Activated naive CD4-positive, alpha-beta T cell treated with anti-CD3 and anti-CD28 coated beads for 36 hours (primary cell): ENCODE measurements at regions not wholly inside any gene's neighbourhood (a gene's known extent, or its start where the extent isn't known, plus 50 kb on each side); places are given as distances from the start of the nearest gene placed in this dataset.
"Not testable (repeated sequence)": the region's sequence is repeated elsewhere in the genome, so short reads cannot be mapped to it uniquely, and the experiment has no call there.

ENCODE experiments used
- CTCF ChIA-PET: fragments of 350-600 bp; sonication (Branson Sonifier 250); formaldehyde crosslinking; loops from one replicate; lab custom pipeline; 2021; ENCODE audit warnings: antibody characterized with exemption; lab: Charles Lee
- DNase-seq: peaks from one replicate; pipeline ENCODE4 v3.0.0-alpha.2; 2020
- H3K27ac Mint-ChIP-seq: one replicate; pipeline ENCODE4 v1.8.0; 2021; ENCODE audit warnings: mild to moderate bottlenecking, mixed read lengths
- H3K27me3 Mint-ChIP-seq: one replicate; pipeline ENCODE4 v1.8.0; 2021; ENCODE audit warnings: low read depth, mixed read lengths
- H3K36me3 Mint-ChIP-seq: one replicate; pipeline ENCODE4 v1.8.0; 2021; ENCODE audit warnings: low read depth, mixed read lengths
- H3K4me1 Mint-ChIP-seq: one replicate; pipeline ENCODE4 v1.8.0; 2021; ENCODE audit warnings: low read depth, mixed read lengths
- H3K4me3 Mint-ChIP-seq: one replicate; pipeline ENCODE4 v1.8.0; 2021; ENCODE audit warnings: mild to moderate bottlenecking, moderate library complexity, mixed read lengths
- H3K9me3 Mint-ChIP-seq: one replicate; pipeline ENCODE4 v1.8.0; 2021; ENCODE audit warnings: mixed read lengths
- intact Hi-C: fragments of 100-400 bp; cut with micrococcal nuclease; formaldehyde crosslinking; loops from one replicate; pipeline ENCODE4 v1.15.1; 2023

- CTCF ChIA-PET: interaction anchor here (0.5 to 1.5 kb wide), 3 partner anchors 10 to 649 kb away, joined by 3 read pairs; no protein-coding TSS in a partner anchor
- DNase-seq: no peak
These were observed 73.1 kb downstream of the ACKR3 start for GRCh38 chr2:236642584-236643291.

GRCh38 chr2:236643480-236643879 lies 73.9 kb downstream of the ACKR3 start:
- CTCF ChIA-PET: interaction anchor here (1.1 to 1.5 kb wide), 2 partner anchors 11 to 128 kb away, joined by 3 read pairs; no protein-coding TSS in a partner anchor
- H3K27me3 Mint-ChIP-seq: no peaks in the 10 kb centered on the region
- H3K27ac Mint-ChIP-seq: no peak overlapping the region
- intact Hi-C loops: no loop called here
- no peak for DNase-seq
- no peaks in the 10 kb centered on the region for H3K36me3 Mint-ChIP-seq
- no peak overlapping the region for H3K4me3 Mint-ChIP-seq
- H3K4me1 Mint-ChIP-seq: no peaks in the 10 kb centered on the region
- no peaks in the 10 kb centered on the region for H3K9me3 Mint-ChIP-seq

More at GRCh38 chr2:236642584-236643291, 73.1 kb downstream of the ACKR3 start:
- no peaks in the 10 kb centered on the region for H3K36me3 Mint-ChIP-seq
- H3K4me3 Mint-ChIP-seq: no peak overlapping the region
- H3K9me3 Mint-ChIP-seq: no peaks in the 10 kb centered on the region
- no peaks in the 10 kb centered on the region for H3K27me3 Mint-ChIP-seq
- intact Hi-C loops: no loop called here
- H3K27ac Mint-ChIP-seq: no peak overlapping the region
- no peaks in the 10 kb centered on the region for H3K4me1 Mint-ChIP-seq

- intact Hi-C loops: no loop called here
- Mint-ChIP-seq H3K4me3 (no peak overlapping the region), H3K36me3 (no peaks in the 10 kb centered on the region), H3K27me3 (no peaks in the 10 kb centered on the region), H3K9me3 (no peaks in the 10 kb centered on the region), H3K4me1 (no peaks in the 10 kb centered on the region), H3K27ac (no peak overlapping the region)
- CTCF ChIA-PET: interaction anchor here (0.7 to 1.5 kb wide), 2 partner anchors 23 to 129 kb away, joined by 3 read pairs; no protein-coding TSS in a partner anchor
- DNase-seq: no peak
These were observed 74.4 kb downstream of the ACKR3 start for GRCh38 chr2:236644067-236644466.

- CTCF ChIA-PET: interaction anchor here (0.7 to 1.5 kb wide), 2 partner anchors 23 to 129 kb away, joined by 3 read pairs; no protein-coding TSS in a partner anchor
These were observed 74.9 kb downstream of the ACKR3 start for GRCh38 chr2:236644502-236644911.

GRCh38 chr2:236645141-236645540 lies 75.5 kb downstream of the ACKR3 start:
- H3K27ac Mint-ChIP-seq, intact Hi-C loops, DNase-seq, H3K4me1 Mint-ChIP-seq, H3K27me3 Mint-ChIP-seq, H3K4me3 Mint-ChIP-seq, H3K9me3 Mint-ChIP-seq, CTCF ChIA-PET, H3K36me3 Mint-ChIP-seq: not testable (repeated sequence)

More at GRCh38 chr2:236644502-236644911, 74.9 kb downstream of the ACKR3 start:
- Mint-ChIP-seq H3K9me3 (no peaks in the 10 kb centered on the region), H3K27ac (no peak overlapping the region), H3K36me3 (no peaks in the 10 kb centered on the region), H3K4me1 (no peaks in the 10 kb centered on the region), H3K4me3 (no peak overlapping the region), H3K27me3 (no peaks in the 10 kb centered on the region)
- intact Hi-C loops: no loop called here
- DNase-seq: no peak

- Mint-ChIP-seq H3K9me3 (peaks cover 2% of the 10 kb centered on the region), H3K4me1 (no peaks in the 10 kb centered on the region), H3K36me3 (no peaks in the 10 kb centered on the region), H3K27ac (no peak overlapping the region), H3K27me3 (no peaks in the 10 kb centered on the region), H3K4me3 (no peak overlapping the region)
- CTCF ChIA-PET: no interaction called here
- no peak for DNase-seq
- intact Hi-C loops: no loop called here
These were observed 76.8 kb downstream of the ACKR3 start for GRCh38 chr2:236646441-236646840.

- Mint-ChIP-seq H3K4me3 (no peak overlapping the region), H3K27ac (no peak overlapping the region), H3K4me1 (no peaks in the 10 kb centered on the region), H3K9me3 (peaks cover 2% of the 10 kb centered on the region), H3K27me3 (no peaks in the 10 kb centered on the region), H3K36me3 (no peaks in the 10 kb centered on the region)
- intact Hi-C loops: no loop called here
- DNase-seq: no peak
- CTCF ChIA-PET: interaction anchor here (0.6 kb wide), 1 partner anchor 1250 kb away, joined by 3 read pairs; no protein-coding TSS in a partner anchor
These were observed 77.2 kb downstream of the ACKR3 start for GRCh38 chr2:236646871-236647270.

GRCh38 chr2:236647621-236648020 lies 78.0 kb downstream of the ACKR3 start:
- no peak for DNase-seq
- Mint-ChIP-seq H3K27ac (no peak overlapping the region), H3K9me3 (peaks cover 2% of the 10 kb centered on the region), H3K4me1 (no peaks in the 10 kb centered on the region), H3K36me3 (no peaks in the 10 kb centered on the region), H3K27me3 (no peaks in the 10 kb centered on the region), H3K4me3 (no peak overlapping the region)
- intact Hi-C loops: no loop called here
- CTCF ChIA-PET: no interaction called here

- Mint-ChIP-seq H3K9me3 (peaks cover 2% of the 10 kb centered on the region), H3K27ac (no peak overlapping the region), H3K4me3 (no peak overlapping the region), H3K4me1 (no peaks in the 10 kb centered on the region), H3K36me3 (no peaks in the 10 kb centered on the region), H3K27me3 (peaks cover 6% of the 10 kb centered on the region)
- CTCF ChIA-PET: no interaction called here
- DNase-seq: no peak
- intact Hi-C loops: no loop called here
These were observed 84.2 kb downstream of the ACKR3 start for GRCh38 chr2:236653863-236654262.

- CTCF ChIA-PET: no interaction called here
- intact Hi-C loops: no loop called here
- Mint-ChIP-seq H3K27ac (no peak overlapping the region), H3K36me3 (no peaks in the 10 kb centered on the region), H3K4me3 (no peak overlapping the region), H3K4me1 (no peaks in the 10 kb centered on the region), H3K27me3 (peaks cover 12% of the 10 kb centered on the region), H3K9me3 (peaks cover 2% of the 10 kb centered on the region)
- DNase-seq: no peak
These were observed 84.9 kb downstream of the ACKR3 start for GRCh38 chr2:236654496-236654895.

GRCh38 chr2:236656166-236656565 lies 86.5 kb downstream of the ACKR3 start:
- no peak overlapping the region for H3K27ac Mint-ChIP-seq
- DNase-seq: no peak
- H3K4me1 Mint-ChIP-seq: no peaks in the 10 kb centered on the region
- no peak overlapping the region for H3K4me3 Mint-ChIP-seq
- H3K27me3 Mint-ChIP-seq: peaks cover 12% of the 10 kb centered on the region
- intact Hi-C loops: no loop called here
- H3K36me3 Mint-ChIP-seq: no peaks in the 10 kb centered on the region
- H3K9me3 Mint-ChIP-seq: no peaks in the 10 kb centered on the region
- CTCF ChIA-PET: no interaction called here

- no peaks in the 10 kb centered on the region for H3K36me3 Mint-ChIP-seq
- no peak for DNase-seq
- peaks cover 15% of the 10 kb centered on the region for H3K27me3 Mint-ChIP-seq
- no peak overlapping the region for H3K4me3 Mint-ChIP-seq
- intact Hi-C loops: no loop called here
- CTCF ChIA-PET: no interaction called here
- no peak overlapping the region for H3K27ac Mint-ChIP-seq
- H3K9me3 Mint-ChIP-seq: no peaks in the 10 kb centered on the region
- no peaks in the 10 kb centered on the region for H3K4me1 Mint-ChIP-seq
These were observed 87.1 kb downstream of the ACKR3 start for GRCh38 chr2:236656721-236657120.

- CTCF ChIA-PET: no interaction called here
- DNase-seq: no peak
- H3K36me3 Mint-ChIP-seq: no peaks in the 10 kb centered on the region
- peaks cover 16% of the 10 kb centered on the region for H3K27me3 Mint-ChIP-seq
- intact Hi-C loops: no loop called here
- no peaks in the 10 kb centered on the region for H3K4me1 Mint-ChIP-seq
- H3K27ac Mint-ChIP-seq: no peak overlapping the region
- no peak overlapping the region for H3K4me3 Mint-ChIP-seq
- no peaks in the 10 kb centered on the region for H3K9me3 Mint-ChIP-seq
These were observed 87.6 kb downstream of the ACKR3 start for GRCh38 chr2:236657215-236657614.
